ENCODE measurements at regions not wholly inside any gene's neighbourhood (a gene's known extent, or its start where the extent isn't known, plus 50 kb on each side); places are given as distances from the start of the nearest gene placed in this dataset.

DNA sequence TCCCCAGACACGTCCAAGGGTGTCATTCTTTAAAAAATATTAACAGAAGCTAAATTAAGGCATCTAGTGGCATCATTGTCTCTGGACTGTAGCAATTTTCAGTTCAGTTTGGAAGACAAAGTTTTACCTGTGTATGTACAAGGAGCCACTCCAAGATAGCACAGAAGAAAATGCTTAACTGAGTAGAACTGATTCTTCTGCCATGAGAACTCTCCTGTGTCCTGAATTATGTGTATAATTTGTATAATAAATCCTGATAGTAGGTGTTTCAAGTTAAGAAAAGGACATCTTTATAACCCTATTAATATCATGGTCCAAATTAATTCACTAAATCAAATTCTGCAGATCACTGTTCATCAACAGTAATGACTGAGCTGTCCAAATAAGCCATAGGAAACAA is 1104.0 kb downstream of the XPNPEP1 start:
- DNase-seq = no peak

DNA sequence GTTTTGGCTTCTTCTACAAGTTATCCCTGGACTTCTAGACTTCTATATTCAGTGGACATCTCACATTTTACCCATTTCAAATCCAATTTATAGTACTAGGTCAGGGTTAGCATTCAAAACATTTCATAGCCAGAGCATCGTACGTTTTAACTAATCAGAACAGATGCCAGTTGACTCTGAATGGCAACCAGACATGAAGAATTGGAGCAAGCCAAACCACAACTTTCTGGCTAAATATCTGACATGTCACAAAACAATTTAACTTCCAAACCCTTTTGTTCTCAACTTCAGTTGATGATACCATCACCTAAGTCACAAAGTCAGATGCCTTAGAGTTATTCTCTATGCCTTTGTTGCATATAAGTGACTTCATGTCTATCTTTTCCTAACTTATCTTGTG is 1105.7 kb downstream of the XPNPEP1 start:
- DNase-seq = no peak

DNA sequence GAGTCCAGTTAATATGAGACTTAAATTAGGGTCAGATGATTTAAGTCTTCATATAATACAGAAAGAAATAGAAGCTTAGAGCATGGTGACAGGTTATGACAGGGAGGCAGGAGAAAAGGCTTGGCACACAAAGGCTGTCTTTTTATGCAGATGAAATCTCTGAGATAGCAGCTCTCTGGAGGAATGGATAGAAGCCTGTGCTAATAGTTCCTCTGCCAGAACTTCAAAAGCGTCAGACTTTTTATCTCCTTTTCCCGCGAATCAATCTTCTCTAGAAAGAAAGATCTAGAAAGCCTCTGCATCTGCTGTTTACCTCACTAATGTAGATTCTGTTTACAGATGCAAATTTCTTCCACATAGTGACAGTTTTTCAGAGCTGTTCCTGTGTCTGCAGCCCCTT is 1106.2 kb downstream of the XPNPEP1 start:
- no peak for DNase-seq

DNA sequence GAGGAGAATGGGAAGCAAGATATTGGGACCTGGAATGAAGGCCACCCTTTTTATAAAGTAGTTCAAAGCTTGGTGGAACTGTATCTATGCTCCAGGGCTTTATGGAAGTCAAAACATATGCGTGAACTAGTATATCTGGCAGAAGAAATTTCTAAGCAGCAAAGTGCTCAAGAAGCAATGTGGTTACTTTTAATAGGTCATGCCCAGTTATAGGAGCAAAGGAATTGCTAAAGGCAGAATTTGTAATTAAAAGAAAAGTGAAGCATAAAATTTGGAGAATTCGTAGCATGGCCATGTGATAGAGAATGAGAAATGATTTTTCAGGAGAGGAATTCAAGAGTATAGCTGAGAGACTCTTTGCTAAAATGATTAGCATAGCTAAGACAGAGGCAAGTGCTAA is 1110.4 kb downstream of the XPNPEP1 start:
- DNase-seq = no peak

DNA sequence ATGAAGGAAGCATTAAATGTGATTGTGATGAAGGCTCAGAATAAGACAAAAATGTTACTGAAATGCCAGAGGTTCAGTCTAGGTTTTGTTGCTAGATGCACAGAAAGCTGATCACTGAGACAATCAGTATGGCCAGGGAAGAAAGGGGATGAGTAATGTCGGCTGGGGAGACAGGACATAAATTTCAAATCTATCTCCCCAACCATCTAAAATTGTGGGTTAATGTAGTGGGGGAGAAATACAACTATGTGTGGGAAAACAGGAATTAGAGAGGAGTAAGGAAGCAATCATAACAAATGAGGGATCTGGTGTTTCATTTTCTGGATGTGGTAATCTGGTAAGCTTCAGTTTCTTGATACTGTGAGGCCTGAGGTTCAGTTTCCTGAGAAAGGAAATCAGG is 1111.0 kb downstream of the XPNPEP1 start:
- no peak for DNase-seq

DNA sequence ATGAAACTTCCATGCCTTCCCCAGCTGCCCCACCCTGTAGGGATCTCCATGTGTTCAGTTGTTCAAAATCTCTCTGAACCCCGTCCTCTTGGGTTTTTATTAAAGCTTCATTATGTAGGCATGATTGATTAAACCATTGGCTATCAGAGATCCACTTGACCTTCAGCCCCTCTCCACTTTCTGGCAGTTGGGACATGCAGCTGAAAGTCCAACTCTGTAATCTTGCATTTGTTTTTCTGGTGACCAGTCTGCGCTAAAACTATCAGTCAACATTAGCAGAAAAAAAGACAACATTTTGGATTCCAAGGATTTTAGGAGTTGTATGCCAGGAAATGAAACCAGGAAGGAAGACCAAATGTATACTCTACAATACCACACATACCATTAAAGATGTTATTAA is 1115.1 kb downstream of the XPNPEP1 start:
- no peak for DNase-seq

DNA sequence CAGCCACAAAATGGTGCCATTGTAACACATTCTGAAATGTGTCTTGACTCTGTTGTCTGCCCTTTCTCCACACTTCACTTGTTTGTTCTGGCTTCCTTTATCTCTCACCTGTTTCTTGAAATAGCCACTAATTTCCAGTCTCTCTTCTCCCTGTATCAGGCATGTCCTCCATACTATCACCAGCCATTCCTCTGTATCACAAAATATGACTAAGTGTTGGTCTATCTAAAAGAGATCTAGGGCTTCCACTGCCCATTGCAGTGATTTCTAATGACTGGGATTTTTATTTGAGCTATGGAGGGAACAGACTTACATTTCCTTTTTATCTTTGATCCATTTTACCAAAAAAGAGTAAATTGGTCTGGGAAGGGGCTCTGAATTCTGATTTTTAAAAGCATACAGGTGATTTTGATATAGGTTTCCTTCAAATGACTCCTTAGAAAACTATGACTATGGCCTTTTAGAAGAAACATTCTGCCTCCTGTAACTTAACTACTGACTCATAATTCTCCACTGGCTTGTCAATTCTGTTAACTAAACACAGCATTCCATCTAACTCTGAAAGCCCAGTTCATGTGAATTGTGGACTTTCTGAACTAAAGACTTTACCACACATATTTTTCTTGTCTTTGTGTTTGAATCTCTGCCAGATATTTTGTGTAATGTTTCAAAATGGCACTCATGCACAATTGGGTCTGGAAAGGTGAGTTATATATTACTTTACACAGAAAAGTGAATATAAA is 1121.4 kb downstream of the XPNPEP1 start:
- DNase-seq = no peak

DNA sequence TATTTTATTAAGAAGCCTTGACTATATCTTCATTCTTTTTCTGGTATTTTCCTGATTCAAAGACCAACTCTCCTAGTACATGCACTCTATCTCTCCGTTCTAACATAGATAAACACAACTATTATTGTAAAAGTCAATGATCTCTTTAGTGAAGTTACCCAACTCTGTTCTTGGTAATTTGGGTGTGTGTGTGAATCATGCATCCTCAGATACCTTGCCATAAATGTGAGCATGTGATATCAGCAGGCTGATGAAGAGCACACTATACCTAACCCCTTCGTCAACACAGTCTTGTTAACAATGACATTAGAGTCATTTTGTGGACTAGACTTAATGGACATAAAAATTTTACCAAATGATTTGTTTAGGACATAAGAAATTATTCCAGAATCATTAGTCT is 1122.1 kb downstream of the XPNPEP1 start:
- DNase-seq = no peak

DNA sequence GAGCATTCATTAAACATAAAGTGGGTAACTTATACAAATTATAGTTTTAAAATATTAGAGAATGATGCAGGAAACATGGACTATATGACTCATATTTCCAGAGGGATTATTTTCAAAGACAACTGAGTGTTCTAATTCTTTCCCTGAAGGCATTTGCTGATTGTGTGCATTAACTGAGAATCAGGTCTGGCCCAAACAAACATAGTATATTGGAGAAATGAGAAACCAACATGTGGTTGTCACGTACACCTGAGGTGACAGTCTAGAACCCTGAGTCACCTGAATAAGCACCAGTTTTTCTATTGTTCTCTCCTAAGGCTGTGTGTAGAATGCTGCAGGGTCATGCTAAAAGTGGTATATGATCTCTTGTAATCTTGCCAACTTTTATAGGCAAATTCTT is 1125.7 kb downstream of the XPNPEP1 start:
- DNase-seq = no peak

DNA sequence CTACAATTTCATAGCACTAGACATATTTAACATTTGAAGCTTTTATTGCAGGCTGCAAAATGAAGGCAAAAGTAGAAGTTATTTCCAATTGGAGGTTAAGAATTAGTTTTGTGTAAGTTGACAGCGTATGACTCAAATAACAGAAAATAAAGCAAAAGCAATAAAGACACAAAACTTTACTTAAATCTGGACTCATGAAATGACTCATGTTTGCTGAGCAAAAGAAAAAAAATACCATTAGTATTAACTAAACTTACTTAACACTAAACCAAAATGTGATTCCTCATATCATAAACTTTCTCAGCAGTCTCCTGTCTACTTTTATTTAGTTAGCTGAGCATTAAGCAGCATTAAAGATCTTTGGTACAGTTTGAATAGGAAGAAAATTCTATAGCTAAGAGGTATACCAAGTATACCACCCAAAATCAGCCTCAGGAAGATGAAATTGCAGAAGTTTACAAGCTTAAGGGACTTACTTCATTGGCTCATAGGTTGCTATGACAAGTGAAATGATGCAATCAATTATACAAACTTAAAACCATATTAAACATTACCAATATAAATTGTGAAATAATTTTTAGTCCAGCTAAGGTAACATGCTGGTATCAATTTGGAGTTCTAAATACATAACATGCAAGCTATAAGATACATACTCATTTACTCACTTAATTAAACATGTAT is 1131.4 kb downstream of the XPNPEP1 start:
- no peak for DNase-seq

DNA sequence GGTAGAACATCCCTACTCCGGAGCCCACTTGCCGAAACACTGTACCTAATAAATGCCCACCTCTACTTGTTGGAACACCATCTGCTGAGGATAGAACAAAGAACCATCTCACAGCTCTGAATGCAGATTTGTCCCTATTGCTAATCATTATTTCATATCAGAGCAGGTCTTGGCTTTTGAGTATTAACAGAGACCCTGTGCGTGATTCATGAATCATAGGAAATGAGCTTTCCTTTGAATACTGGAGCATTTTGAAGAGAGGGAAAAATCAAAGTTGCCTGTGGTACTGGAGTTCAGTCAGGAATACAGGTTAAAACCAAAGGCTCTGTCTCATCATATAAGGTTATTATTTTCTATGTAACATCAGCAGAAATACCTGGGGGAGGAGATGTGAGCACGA is 1132.3 kb downstream of the XPNPEP1 start:
- no peak for DNase-seq

DNA sequence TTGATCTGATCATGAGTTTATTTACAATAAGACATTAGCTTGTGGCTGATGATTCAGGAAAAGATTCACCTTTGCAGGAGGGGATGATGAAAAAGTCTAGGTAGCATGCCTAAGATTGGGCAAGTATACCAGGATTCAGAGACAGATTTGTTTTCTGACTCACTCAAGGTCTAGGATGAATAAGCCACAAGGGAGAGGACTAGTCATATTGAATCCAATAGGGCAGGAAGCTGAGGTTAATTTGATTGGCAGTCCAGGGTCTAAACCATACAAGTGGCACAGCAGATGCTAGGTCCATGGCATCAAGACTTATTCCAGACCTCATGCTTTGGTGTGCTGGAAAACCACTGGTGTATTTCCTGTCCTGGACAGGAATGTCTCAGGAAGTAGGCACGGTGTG is 1133.4 kb downstream of the XPNPEP1 start:
- no peak for DNase-seq

DNA sequence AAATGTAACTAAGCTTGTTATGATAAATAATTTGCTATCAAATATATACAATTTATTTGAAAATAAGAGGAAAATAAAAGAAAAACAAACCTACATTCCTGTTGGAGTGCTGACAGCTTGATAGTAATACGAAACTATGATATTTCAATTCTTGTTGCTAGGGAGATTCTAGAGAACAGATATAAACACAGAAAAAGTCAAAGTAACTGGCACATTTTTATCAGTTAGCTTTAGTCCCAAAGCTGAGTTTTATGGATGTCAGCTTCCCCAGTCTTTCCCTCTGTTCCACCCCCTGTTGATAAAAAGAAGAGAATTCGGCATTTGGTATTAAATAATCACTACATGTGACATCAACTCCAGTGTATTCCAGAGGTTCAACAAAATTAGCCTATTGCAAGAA is 1134.0 kb downstream of the XPNPEP1 start:
- no peak for DNase-seq

DNA sequence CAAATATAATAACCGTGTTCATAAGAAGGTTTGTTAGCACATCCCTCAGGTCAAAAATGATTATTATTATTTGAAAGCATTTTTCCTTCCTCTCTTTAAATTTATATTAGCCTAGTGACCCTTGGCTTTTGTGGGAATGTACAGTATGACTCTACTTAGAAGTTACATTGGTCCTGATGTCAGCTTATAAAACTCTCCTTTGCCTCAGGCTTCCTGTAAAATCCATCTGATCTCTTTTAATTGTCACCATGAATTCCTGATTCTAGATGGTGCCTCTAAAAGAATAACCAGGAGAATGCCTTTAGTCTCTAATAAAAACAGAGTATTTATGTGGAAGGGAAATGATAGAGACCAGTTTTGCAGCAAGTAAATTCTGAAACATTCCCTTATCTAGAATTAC is 1134.4 kb downstream of the XPNPEP1 start:
- no peak for DNase-seq

DNA sequence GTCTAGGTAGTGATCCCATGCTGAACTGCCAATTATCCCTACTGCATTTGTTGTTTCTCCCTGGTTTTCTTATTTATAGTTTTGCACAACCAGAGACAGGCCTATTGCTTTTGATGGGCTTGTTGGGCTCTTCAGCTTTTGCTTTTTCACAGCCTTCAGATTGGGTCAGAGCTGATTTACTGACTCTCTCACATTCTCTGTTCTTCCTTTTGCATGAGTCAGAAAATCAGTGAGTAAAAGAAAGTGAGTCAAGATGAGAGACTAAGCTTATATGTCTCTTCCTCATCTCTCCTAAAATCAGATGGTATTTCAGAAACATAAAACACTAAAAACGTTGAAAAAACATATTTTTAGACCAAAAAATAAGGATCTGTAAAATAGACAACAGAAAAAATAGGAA is 1135.4 kb downstream of the XPNPEP1 start:
- no peak for DNase-seq

DNA sequence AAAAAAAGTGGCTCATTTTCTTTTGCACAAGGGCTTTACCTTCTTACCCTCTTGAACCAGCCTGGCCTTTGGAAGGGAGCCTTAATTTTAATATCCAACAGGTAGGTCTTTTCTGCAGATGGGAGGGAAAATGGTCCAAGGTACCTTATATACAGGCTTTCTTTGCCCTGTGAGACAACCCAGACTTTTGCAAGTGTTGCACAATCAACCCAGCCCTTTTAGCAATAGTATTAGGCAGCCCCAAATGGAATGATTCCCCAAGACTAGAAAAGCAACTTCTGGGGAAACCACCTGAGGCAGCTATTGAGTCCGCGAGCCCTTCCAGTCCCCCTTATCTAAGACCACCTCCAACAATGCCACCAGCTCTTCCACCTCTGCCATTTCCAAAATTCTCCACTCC is 1138.3 kb downstream of the XPNPEP1 start:
- DNase-seq = no peak

DNA sequence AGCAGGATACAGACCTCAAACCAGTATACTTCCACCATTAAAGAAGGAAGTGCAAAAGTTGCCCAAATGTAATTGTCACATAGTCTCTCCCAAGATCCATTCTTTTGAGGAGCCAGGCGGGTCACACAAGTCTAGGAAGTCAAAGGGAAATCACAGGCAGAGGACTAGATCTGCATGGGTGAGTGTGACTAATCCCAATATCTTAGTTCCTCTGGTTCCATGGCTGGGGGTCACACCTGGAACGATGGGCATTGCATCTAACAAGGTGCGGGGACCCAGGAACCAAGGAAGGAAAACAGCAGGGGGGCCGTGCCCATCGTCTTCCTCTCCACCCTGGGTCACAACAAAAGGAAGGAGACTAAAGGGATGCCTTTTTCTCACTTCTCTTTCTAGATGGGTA is 1138.8 kb downstream of the XPNPEP1 start:
- DNase-seq = no peak

DNA sequence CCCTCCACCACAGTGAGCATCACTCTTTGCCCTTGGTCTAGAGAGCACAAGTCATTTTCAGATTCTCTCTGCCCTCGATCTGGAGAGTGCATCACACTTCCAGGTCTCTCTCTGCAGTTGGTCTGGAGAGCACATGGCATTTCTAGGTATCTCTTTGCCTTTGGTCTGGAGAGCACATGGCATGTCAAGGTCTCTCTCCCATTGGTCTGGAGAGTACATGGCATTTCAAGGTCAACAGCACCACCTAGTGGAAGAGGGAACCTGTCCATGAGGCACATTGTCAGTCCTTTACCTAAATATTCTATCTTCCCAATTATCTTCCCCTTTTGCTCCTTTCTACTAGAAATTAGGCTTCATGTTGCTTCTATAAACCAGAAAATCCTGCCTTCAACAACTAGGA is 1139.4 kb downstream of the XPNPEP1 start:
- DNase-seq = peak; percentile 73

DNA sequence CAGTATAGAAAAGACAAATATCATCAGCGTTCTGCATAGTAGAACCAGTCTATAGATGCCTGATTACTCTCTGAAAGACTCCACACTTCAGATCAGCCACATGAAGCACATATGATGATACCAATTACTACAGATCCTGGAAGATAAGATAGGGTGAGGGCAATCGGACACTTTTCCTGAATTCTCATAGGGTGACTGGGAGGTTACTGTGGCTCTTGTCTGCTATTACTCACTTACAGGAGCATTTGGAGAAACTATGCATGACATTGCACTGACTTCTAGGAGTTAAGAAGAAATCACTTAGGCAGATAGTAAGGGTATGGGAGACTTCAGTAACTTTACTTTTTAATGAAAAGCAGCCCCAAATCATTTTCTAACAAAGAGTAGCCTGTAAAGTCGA is 1140.9 kb downstream of the XPNPEP1 start:
- no peak for DNase-seq

DNA sequence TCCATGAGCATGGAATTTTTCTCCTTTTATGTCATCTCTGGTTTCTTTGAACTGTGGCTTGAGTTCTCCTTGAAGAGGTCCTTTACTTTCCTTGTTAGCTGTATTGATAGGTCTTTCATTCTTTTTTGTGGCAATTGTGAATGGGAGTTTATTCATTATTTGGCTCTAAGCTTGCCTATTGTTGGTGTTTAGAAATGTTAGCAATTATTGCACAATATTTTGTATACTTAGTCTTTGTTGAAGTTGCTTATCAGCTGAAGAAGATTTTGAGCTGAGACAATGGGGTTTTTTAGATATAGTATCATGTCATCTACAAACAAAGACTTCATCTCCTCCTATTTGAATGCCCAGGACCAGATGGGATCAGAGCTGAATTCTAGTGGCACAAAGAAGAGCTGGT is 1143.8 kb downstream of the XPNPEP1 start:
- no peak for DNase-seq

DNA sequence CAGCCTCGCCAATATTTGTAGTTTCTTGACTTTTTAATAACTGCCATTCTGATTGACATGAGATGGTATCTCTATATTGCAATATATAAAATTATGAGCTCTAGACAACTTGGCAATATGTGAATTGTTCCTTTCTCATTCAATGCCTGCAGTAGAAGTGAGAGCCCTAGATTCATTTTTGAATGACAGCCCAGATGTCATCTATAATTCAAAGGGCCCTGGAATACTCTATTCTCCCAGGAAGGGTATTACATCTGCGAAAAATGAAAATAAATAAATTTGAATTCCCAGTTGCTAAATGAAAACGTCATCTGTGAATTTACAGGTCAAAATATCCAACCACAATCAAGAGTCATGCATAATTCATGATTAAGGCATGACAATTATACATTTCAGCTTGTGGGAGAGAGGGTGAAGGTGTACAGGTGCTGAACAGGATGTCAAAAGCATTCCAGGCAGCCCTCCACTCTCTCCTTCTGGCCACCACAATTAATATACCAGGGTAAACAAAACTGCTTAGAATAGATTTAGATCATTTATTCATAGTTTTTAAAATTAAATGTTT is 1147.3 kb downstream of the XPNPEP1 start:
- no peak for DNase-seq

DNA sequence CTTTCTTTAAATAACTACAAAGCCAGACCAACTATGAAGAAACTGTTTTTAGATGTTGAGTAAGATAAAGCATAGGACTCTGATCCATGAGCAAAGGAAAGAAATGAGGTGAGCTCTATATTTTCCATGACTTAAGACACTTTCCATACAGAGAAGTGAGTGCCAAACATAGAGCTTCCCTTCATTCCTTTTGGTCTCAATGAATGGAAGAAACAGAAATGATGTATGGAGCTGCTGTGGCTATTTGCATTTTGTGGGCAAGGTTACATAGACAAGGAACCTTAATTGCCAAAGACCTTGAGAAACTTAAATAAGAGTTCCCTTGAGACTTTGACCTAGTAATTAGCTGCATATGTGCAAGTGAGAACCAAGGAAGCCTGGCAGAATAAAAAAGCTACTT is 1152.2 kb downstream of the XPNPEP1 start:
- DNase-seq = no peak

DNA sequence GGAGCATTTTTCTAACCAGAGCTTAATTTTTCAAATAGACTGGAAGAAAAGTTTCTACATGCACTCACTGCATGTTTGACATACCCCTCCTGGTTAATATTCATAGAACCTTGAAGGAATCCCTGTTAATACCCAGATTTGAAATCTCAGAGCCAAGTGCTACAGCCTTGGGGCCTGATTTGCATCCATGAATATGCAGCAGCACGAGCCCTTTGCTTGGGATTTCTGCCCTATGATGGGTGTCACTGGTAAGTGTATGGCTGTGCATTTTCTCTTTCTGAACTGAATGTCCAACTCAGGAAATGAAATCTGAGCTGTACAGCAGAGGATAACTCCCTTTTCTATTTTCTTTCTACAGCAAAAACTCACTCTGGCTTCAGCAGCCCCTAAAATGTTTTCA is 1157.5 kb downstream of the XPNPEP1 start:
- no peak for DNase-seq

DNA sequence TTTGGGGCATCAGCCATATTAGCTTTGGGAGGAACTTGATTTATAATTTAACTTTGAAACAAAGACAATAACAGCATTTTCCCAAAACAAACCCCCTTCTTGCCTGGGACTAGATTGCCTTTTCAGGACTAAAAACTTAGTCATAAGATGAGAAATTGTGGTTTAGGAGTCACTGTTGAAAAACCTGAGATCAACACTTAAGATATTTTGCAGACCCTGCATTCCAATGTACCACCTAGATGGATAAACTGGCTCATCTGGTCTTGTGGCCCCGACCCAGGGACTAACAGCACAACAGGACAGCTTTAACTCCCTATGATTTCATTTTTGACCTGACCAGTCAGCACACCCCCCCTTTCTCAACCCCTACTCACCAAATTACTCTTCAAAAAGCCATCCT is 1165.4 kb downstream of the XPNPEP1 start:
- DNase-seq = no peak

DNA sequence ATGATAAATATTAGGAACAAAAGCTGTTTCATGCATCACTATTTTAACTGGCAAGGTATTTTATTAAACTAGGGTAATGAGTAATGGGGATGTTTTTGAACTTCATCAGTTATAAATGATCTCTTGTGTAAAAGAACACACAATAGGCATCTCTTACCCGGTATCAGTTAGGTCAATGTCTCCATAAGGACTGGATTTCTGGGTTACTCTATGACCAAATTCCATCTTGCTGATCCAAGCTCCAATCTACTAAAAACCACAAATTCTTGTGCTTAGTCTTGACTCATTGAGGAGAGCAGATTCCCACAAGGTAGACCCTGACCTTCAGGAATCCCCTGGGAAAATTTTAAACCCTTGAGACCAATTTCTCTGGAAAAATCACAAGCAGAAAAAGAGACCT is 1167.7 kb downstream of the XPNPEP1 start:
- no peak for DNase-seq

All from hematopoietic multipotent progenitor cell treated with erythropoietin and hydrocortisone succinate and interleukin-3 and kit ligand, for 4 days (in vitro differentiated cells).